ENCODE measurements at regions not wholly inside any gene's neighbourhood (a gene's known extent, or its start where the extent isn't known, plus 50 kb on each side); places are given as distances from the start of the nearest gene placed in this dataset.
A peak's percentile ranks its signal among the peaks of the same experiment; 100 is the strongest.

DNA sequence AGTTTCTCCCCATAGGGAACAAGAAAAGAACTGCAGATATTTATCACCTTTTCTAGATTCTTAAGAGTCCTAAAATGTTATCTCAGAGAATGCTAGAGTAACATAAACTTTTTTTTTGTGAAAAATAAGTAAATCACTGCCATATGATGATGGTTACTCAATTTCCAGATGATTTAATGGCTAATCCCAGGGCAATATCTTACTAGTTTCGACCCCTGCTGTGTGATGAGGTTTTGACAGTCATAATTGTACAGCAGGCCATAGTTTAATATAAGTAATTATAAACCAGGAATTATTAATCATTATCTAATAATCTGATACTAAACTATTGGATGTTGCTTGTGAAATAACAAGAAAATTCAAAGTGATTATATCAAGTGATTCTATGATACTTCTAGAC is 210.6 kb downstream of the HLX start:
- POLR2A ChIA-PET, result no interaction called here
- intact Hi-C loops (cut with micrococcal nuclease) (loop anchor here (5.0 kb wide), 2 partner anchors 58 to 112 kb away; no protein-coding TSS in a partner anchor), dilution Hi-C loops (cut with MboI; ENCODE audit: extremely low pct_ligation_motif_present, low sequenced_read_pairs) (no loop called here)
- H3K9ac ChIP-seq (replicated peaks; ENCODE audit: extremely low read depth, insufficient read depth, low read length), result no peak overlapping the region
- no peak overlapping the region for H3K4me2 ChIP-seq (ENCODE audit: insufficient read depth, low read length)
- FAIRE-seq (no peak), DNase-seq (ENCODE audit: low read depth, low spot score) (no peak)
- H3K36me3 ChIP-seq (ENCODE audit: control insufficient read depth in 2 of 2, extremely low read depth in 1 of 2, insufficient read depth in 2 of 2, low read length in 2 of 2), result no peaks in the 10 kb centered on the region
- TSS peak; percentile 33 for BruUV-seq (replicated peaks)
- H3K4me1 ChIP-seq (ENCODE audit: control insufficient read depth, extremely low read depth, insufficient read depth, low read length), result peaks cover 11% of the 10 kb centered on the region
- H4K20me1 ChIP-seq (replicated peaks; ENCODE audit: control insufficient read depth, extremely low read depth, insufficient read depth, low read length), result no peaks in the 10 kb centered on the region
- H3K4me3 ChIP-seq (replicated peaks in 1 of 3; ENCODE audit: insufficient read depth in 1 of 3, low read depth in 1 of 3, low read length in 3 of 3), result no peak overlapping the region
- no peaks in the 10 kb centered on the region for H3K9me3 ChIP-seq (replicated peaks; ENCODE audit: control insufficient read depth, insufficient read depth, low read length)
- H3K27me3 ChIP-seq (ENCODE audit: control insufficient read depth in 2 of 2, insufficient read depth in 2 of 2, low read length in 2 of 2), result no peaks in the 10 kb centered on the region
- no peak for TF ChIP-seq GATA2 (IDR thresholded peaks at IDR 0.05; ENCODE audit: insufficient read depth, insufficient read length, low read depth, low read length)
- TF ChIP-seq, protein P1, sequence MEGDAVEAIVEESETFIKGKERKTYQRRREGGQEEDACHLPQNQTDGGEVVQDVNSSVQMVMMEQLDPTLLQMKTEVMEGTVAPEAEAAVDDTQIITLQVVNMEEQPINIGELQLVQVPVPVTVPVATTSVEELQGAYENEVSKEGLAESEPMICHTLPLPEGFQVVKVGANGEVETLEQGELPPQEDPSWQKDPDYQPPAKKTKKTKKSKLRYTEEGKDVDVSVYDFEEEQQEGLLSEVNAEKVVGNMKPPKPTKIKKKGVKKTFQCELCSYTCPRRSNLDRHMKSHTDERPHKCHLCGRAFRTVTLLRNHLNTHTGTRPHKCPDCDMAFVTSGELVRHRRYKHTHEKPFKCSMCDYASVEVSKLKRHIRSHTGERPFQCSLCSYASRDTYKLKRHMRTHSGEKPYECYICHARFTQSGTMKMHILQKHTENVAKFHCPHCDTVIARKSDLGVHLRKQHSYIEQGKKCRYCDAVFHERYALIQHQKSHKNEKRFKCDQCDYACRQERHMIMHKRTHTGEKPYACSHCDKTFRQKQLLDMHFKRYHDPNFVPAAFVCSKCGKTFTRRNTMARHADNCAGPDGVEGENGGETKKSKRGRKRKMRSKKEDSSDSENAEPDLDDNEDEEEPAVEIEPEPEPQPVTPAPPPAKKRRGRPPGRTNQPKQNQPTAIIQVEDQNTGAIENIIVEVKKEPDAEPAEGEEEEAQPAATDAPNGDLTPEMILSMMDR (IDR thresholded peaks at IDR 0.05; ENCODE audit: extremely low read depth in 1 of 2, insufficient read depth in 1 of 2, low read depth in 1 of 2, low read length in 2 of 2), result no peak
- no peak for TF ChIP-seq POLR2AphosphoS5 (IDR thresholded peaks at IDR 0.05; ENCODE audit: insufficient read depth, low read depth, low read length)
- no peak for TF ChIP-seq MYC (IDR thresholded peaks at IDR 0.05; ENCODE audit: low read depth, low read length)
- TF ChIP-seq, protein P2, sequence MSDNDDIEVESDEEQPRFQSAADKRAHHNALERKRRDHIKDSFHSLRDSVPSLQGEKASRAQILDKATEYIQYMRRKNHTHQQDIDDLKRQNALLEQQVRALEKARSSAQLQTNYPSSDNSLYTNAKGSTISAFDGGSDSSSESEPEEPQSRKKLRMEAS (IDR thresholded peaks at IDR 0.05; ENCODE audit: insufficient read depth, insufficient read length), result no peak
- no peak for TF ChIP-seq EZH2 (IDR thresholded peaks at IDR 0.05; ENCODE audit: borderline replicate concordance, low read depth, low read length, severe bottlenecking)
- TF ChIP-seq POLR2A (IDR thresholded peaks at IDR 0.05; ENCODE audit: low read depth, low read length), result no peak
- no peak for TF ChIP-seq FOS (IDR thresholded peaks at IDR 0.05; ENCODE audit: borderline replicate concordance, insufficient read depth, low read length)
- TF ChIP-seq JUN (IDR thresholded peaks at IDR 0.05; ENCODE audit: borderline replicate concordance, insufficient read depth, insufficient read length, low read depth), result no peak
- peak overlapping the region; percentile 63 for H2AFZ ChIP-seq (ENCODE audit: low read depth, low read length)
- CTCF ChIA-PET, result no interaction called here
- no peaks in the 10 kb centered on the region for H3K9me1 ChIP-seq (replicated peaks; ENCODE audit: control insufficient read depth, extremely low read depth, insufficient read depth, low read length)
- no peak overlapping the region for H3K27ac ChIP-seq (ENCODE audit: insufficient read depth, low read depth, low read length)
- no peaks in the 10 kb centered on the region for H3K79me2 ChIP-seq (ENCODE audit: control insufficient read depth, insufficient read depth, low read length)
